SW 1271 (cell line): ENCODE measurements at regions not wholly inside any gene's neighbourhood (a gene's known extent, or its start where the extent isn't known, plus 50 kb on each side); places are given as distances from the start of the nearest gene placed in this dataset.
"Not testable (repeated sequence)": the region's sequence is repeated elsewhere in the genome, so short reads cannot be mapped to it uniquely, and the experiment has no call there.

Experiments
- DNase-seq, 2 experiments: peaks; one replicate each; lab custom pipeline; 2025; lab: John Stamatoyannopoulos, UW

GRCh38 chr5:62221881-62222280 lies 84.1 kb upstream of the KIF2A start:
- not testable (repeated sequence) for DNase-seq

- DNase-seq = not testable (repeated sequence)
Measured at GRCh38 chr5:62222305-62222704, 83.7 kb upstream of the KIF2A start.

- not testable (repeated sequence) for DNase-seq
Measured at GRCh38 chr5:62223312-62223670, 82.7 kb upstream of the KIF2A start.

GRCh38 chr5:62224987-62225601 lies 80.9 kb upstream of the KIF2A start:
- DNase-seq = not testable (repeated sequence)

GRCh38 chr5:62230876-62231388 lies 75.1 kb upstream of the KIF2A start:
- not testable (repeated sequence) for DNase-seq

GRCh38 chr5:62231576-62231975 lies 74.4 kb upstream of the KIF2A start:
- no peak for DNase-seq

GRCh38 chr5:62232218-62232617 lies 73.8 kb upstream of the KIF2A start:
- DNase-seq = not testable (repeated sequence)

GRCh38 chr5:62233083-62234046 lies 72.6 kb upstream of the KIF2A start:
- peak in 1 of 2 experiments; percentile 64 for DNase-seq

GRCh38 chr5:62236593-62236992 lies 69.4 kb upstream of the KIF2A start:
- not testable (repeated sequence) for DNase-seq

- DNase-seq = not testable (repeated sequence)
Measured at GRCh38 chr5:62237944-62238343, 68.1 kb upstream of the KIF2A start.

GRCh38 chr5:62238584-62238983 lies 67.4 kb upstream of the KIF2A start:
- not testable (repeated sequence) for DNase-seq

GRCh38 chr5:62240494-62240893 lies 65.5 kb upstream of the KIF2A start:
- not testable (repeated sequence) for DNase-seq

GRCh38 chr5:62242000-62242399 lies 64.0 kb upstream of the KIF2A start:
- DNase-seq = not testable (repeated sequence)

- not testable (repeated sequence) for DNase-seq
Measured at GRCh38 chr5:62243046-62243445, 63.0 kb upstream of the KIF2A start.

- not testable (repeated sequence) for DNase-seq
Measured at GRCh38 chr5:62248192-62248591, 57.8 kb upstream of the KIF2A start.

GRCh38 chr5:62250085-62250484 lies 55.9 kb upstream of the KIF2A start:
- DNase-seq = not testable (repeated sequence)

GRCh38 chr5:62250919-62251318 lies 55.1 kb upstream of the KIF2A start:
- not testable (repeated sequence) for DNase-seq

- not testable (repeated sequence) for DNase-seq
Measured at GRCh38 chr5:62252519-62252918, 53.5 kb upstream of the KIF2A start.

- DNase-seq = not testable (repeated sequence)
Measured at GRCh38 chr5:62255551-62255950, 50.5 kb upstream of the KIF2A start.

- DNase-seq = no peak
Measured at GRCh38 chr5:62256161-62257019, 49.6 kb upstream of the KIF2A start.
